CD4-positive, alpha-beta T cell treated with Interleukin-6 for 4 hours (primary cell): ENCODE measurements at regions not wholly inside any gene's neighbourhood (a gene's known extent, or its start where the extent isn't known, plus 50 kb on each side); places are given as distances from the start of the nearest gene placed in this dataset.
"Not testable (repeated sequence)": the region's sequence is repeated elsewhere in the genome, so short reads cannot be mapped to it uniquely, and the experiment has no call there.

Source experiments
- DNase-seq: peaks from one replicate; pipeline ENCODE4 v3.0.0-alpha.2; 2020; ENCODE audit warnings: mixed read lengths

- DNase-seq: no peak
Observed at GRCh38 chr10:8312781-8313180, 258.3 kb downstream of the GATA3 start.

GRCh38 chr10:8314486-8314885, 260.0 kb downstream of the GATA3 start:
- DNase-seq: no peak

DNA sequence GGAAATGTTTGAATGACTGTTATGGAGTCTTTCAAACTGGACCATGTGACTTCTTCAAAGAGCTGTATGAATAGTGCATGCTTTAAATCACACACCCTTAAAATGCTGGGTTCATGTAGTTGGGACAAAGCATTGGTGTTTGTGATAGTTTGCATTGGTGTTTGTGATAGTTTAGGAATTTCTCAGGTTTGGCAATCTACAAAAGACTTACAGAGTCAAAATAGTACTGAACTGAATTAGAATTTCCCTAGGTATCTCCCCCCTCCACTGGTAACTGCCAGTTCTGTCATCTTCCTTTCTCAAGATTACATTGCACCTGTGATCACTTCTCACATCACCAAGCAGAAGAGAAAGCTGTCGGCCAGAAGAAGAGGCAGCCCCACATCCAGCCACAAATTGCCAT, 261.1 kb downstream of the GATA3 start:
- no peak for DNase-seq

- no peak for DNase-seq
Observed at GRCh38 chr10:8316284-8316683, 261.8 kb downstream of the GATA3 start.

- not testable (repeated sequence) for DNase-seq
Observed at GRCh38 chr10:8318429-8318828, 263.9 kb downstream of the GATA3 start.

GRCh38 chr10:8318956-8319355, 264.5 kb downstream of the GATA3 start:
- DNase-seq: no peak

GRCh38 chr10:8319704-8320103, 265.2 kb downstream of the GATA3 start:
- no peak for DNase-seq

DNA sequence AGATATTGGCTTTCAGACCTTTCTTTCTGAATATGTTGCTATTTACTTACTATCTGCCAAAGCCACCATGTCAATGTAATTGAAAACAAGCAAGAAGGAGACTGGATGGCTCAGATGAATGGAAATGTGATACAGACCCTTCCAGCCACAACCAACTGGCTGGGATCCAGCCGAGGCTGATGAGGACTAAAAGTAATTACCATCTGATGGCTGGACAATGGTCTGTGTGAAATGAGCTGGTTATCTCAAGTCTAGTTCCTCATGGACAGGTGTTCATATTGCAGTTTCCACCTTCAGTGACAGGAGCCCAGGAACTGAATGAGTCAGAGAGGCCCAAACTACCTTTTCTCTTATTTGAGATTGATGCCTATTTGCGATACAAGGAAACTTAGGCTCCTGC, 267.5 kb downstream of the GATA3 start:
- DNase-seq: no peak

- DNase-seq: no peak
Observed at GRCh38 chr10:8323428-8324054, 269.1 kb downstream of the GATA3 start.

DNA sequence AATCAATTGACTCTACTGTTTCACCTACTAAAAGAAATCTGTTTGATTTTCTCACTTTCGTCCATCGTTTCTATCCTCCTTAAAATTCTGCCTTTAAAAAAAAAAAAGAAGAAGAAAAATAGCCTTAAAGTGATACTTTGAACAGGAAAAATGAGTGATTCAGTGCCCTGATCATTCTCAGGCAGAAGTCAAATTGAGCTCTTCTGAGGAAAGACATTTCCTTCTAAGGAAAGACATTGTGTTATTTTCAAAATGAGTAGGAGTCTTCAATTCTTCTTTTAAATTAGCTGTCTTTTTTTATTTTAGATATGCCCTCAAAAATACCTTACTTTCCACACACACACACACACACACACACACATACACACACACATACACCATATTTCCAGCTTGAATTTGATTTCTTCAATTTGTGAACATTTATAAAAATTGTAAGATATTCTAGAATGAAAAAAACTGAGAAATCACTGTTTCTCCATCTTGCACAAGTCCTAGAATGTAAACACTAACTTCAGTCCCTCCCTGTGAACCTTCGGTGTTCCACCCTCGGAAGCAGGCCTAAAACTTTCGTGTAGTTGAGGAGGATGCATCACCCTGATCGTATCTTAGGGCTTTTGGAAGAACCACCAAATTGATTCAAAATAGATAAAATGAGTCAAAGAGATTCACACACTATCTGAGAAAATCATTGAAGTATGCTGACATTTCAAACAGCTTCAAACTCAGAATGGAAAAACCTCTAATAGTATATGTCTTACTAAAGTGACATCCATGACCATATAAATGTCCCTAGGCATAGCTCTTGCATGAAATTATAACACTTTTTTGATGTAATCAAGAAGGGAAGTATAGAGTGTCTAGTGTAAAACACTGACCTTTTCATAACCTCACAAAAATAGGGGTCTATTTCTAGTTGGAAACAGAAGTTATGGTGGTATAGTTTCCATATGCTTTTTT, 270.8 kb downstream of the GATA3 start:
- DNase-seq: no peak

DNA sequence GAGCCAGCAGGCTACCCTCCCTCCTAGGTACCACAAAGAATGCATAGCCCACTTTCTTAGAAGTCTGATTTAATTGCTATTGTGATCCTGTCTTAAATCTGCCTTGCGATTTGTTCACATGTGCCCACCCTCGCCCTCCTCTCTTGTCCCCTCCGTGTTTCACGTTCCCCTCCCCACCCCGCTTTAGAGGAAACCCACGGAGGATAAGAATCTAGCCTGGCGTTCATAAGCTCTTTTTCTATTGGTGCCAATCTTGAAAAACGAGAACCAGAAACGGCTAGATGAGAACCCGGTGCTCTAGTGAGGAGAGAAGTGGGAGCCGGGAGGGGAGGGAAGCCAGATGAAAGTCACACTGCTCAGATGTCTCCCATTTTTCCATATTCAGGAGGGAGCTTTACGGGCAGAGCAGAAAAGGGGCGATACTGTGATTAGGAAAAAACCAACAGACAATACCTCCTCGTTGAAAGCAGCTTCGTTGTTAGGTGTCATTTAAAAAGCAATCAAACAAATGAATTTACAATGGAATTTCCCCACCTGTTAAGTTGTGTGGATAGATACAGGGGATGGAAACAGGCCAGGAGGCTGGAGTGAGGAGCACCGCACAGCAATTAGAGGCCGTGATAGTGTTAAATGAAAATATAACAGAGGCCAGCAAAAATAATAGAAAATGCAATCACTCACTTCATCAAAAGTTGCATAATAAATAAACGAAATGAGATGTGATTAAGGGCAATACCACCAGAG, 272.1 kb downstream of the GATA3 start:
- DNase-seq: no peak

DNA sequence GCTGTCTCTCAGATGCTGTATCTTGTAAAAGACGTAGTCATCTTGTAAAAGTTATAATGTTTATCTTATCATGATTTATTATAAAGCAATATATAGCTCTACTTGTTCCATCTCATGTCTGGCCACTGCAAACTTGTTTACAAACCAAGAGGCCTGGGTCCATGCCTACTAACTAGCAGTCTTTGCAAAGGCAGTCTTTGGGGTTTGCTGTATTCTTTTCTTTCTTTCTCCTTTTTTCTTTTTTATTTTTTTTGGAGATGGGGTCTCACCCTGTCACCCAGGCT, 272.6 kb downstream of the GATA3 start:
- DNase-seq: no peak

GRCh38 chr10:8331387-8331786, 276.9 kb downstream of the GATA3 start:
- peak; percentile 28 for DNase-seq

DNA sequence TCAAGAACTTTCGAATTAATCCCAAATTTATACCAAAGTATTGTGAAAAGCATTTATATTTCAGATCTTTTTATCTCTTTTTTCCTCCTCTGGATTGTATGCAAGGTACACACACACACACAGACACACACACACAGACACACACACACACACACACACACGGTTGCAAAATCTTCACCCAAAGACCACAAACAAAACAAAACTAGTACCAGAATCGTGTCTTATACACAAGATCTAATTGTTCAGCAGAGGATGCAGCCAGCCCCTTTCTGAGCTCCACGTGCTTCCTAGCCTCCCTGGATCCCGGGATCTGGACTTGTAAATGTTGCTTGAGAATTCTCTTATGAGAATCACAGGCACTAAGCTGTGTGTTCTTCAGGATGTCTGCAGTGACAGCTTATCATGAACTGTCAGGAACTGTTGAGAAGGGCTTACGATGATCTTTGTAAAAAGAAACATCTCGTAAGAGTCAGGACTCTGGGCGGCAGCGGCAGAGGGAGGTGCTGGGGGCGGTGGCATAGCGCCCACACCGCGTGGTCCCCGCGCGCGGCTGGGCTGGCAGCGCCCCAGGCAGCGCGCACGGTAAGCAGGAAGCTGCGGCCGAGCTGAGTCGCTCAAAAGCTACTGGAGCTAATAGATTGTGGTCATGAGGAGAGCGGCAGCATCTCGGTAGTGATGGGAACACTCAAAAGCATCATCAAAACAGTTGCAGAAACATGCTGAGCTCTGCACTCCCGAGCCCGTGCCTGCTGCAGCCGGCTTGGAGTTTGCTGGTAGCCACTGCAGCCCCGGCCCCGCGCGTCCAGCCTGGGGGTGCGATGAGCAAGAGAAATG, 277.6 kb downstream of the GATA3 start:
- peak; percentile 92 for DNase-seq

- DNase-seq: no peak
Observed at GRCh38 chr10:8332730-8333111, 278.2 kb downstream of the GATA3 start.

- no peak for DNase-seq
Observed at GRCh38 chr10:8334631-8335030, 280.1 kb downstream of the GATA3 start.

GRCh38 chr10:8336629-8337331, 282.3 kb downstream of the GATA3 start:
- no peak for DNase-seq

GRCh38 chr10:8337332-8337651, 282.8 kb downstream of the GATA3 start:
- no peak for DNase-seq

DNA sequence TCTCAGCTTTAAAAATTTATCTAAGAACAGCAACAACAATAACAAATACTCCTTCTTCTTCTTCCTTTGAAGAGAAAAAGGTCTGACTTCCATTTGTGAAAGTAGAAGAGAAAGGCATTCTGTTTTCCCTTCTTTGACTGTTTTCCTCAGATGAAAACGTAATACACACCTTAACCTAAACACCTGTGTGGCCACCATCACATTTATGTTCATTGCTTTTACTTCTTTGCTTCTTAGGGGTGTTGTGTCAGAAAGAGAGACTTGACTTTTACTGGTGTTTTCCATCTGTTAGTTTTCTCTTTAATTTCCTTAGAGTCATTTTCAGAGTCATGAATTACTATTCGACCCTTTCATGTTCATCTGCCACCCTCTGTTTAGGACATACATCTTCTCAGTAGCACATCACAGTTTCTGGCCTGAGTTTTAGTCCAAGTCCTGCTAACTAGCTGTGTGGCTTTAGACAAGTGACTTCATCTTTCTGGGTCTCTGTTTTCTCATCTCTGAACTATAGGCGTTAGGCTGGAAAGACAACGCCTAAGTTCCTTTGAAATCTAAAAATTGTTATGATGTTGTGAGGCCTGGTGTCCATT, 283.8 kb downstream of the GATA3 start:
- no peak for DNase-seq

DNA sequence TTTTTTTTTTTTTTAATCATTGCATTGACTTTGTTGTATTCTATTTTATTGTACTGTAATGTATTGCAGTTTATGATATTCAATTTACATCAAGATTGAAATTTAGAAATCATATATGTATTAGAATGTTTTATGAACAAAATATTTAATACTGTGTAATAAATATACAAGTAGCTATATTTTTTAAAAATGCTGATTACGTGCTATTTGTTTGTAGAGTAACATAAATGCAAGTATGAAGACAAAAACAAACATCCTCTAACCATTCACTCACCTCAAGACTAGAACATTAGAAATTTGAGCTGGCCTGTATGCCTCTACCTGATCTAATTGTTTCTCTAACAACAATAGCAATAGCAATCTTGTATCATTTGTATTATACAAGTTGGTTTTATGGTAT, 290.3 kb downstream of the GATA3 start:
- DNase-seq: no peak

DNA sequence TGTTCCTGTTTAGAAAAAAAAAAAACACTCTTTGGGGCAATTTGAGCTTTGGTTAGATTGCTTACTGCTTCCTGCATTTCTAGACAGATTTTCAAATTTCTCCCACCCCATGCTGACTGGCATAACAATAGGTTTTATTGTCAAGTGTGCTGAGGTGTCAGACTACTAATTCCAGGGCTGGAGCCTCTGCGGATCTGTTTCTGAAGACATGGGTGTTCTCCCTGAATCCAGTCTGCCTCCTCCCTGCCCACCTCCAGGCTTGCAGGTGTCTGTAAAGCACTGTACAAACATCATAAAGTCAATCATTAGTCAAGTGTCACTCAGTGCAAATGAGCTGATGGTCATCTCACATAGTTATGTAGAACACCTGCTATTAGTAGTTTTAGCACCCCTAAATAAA, 292.4 kb downstream of the GATA3 start:
- no peak for DNase-seq

DNA sequence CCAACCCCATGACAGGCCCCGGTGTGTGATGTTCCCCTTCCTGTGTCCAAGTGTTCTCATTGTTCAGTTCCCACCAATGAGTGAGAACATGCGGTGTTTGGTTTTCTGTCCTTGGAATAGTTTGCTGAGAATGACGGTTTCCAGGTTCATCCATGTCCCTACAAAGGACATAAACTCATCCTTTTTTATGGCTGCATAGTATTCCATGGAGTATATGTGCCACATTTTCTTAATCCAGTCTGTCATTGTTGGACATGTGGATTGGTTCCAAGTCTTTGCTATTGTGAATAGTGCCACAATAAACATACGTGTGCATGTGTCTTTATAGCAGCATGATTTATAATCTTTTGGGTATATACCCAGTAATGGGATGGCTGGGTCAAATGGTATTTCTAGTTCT, 293.1 kb downstream of the GATA3 start:
- DNase-seq: not testable (repeated sequence)
